ENCODE measurements at regions not wholly inside any gene's neighbourhood (a gene's known extent, or its start where the extent isn't known, plus 50 kb on each side); places are given as distances from the start of the nearest gene placed in this dataset.
A peak's percentile ranks its signal among the peaks of the same experiment; 100 is the strongest.

DNA sequence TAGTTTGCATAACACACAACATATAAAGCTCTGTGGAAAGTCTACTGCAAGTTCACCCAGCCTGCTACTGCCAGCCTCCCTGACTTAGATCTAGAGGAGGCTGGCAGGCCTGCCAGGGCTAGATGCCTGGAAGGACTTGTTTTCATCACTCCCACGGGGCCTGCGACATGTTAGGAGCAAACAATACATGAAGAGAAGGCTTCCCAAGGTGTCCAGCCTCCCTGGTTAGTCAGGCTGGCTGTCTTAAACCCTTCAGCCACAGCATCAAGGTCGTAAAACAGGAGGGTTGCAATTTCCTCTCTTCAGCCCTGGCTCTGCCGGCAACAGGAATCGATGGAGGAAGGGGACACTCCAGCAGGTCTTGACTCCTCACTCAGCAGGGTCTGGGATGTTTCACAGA is 104.5 kb downstream of the NGF start:
- FAIRE-seq (no peak), DNase-seq (ENCODE audit: low spot score) (no peak)

DNA sequence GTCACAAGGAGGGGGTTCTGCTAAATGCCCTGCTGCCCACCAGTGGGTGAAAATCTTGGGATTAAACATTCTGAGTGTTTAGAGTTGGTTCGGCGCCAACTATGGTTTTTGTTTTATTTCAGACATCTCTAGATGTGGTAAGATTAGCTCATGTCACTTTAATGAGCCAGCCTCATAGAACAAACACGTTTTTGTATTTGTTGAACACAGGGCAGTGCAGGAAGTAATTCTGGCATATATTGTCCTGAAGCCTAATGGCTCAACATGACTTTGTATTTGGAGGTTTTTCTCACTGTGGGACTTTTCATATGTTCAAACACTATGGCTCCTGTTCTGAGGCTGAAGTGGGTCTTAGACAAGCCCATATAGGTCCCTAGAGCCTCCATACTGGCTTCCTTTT is 107.8 kb downstream of the NGF start:
- DNase-seq (ENCODE audit: low spot score) (no peak), FAIRE-seq (peak; percentile 49)

DNA sequence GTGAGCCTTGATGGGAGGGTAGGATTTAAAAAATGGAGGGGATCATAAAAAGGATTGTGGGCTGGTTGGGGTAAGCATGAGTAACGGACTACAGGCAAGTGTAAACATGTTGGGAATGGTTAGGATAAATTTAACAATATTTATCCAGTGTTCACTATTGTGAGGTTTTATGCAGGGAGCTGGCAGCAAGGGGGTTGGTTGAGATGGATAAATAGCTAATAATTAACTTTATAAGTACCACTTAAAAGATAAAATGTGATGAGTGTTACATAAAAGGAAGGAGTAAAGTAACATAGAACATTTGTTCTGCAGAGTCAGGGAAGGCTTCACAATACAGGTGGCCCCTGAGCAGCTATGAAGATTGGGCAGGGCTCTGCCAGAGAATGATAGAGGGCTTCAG is 109.0 kb downstream of the NGF start:
- DNase-seq (ENCODE audit: low spot score) = peak; percentile 62
- peak; percentile 89 for FAIRE-seq

DNA sequence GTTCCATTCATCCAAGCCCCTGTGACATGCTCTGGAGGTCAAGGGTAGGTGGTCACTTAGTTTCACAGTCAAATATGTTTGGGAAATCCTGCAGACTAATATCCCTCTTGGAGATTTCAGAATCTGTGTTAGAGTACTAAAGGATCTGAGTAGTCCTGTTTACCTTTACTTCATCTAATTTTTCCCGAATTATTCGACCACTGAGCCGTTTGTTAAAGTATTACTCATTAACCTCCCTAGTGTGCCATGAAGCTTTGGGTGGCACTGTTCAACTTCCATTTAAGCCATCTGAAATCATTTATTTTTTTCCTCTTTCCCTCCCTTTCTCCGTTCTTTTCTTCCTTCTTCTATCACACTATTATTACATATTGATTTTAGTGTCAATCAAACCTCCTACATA is 109.9 kb downstream of the NGF start:
- DNase-seq (ENCODE audit: low spot score) (peak; percentile 64), FAIRE-seq (peak; percentile 93)

DNA sequence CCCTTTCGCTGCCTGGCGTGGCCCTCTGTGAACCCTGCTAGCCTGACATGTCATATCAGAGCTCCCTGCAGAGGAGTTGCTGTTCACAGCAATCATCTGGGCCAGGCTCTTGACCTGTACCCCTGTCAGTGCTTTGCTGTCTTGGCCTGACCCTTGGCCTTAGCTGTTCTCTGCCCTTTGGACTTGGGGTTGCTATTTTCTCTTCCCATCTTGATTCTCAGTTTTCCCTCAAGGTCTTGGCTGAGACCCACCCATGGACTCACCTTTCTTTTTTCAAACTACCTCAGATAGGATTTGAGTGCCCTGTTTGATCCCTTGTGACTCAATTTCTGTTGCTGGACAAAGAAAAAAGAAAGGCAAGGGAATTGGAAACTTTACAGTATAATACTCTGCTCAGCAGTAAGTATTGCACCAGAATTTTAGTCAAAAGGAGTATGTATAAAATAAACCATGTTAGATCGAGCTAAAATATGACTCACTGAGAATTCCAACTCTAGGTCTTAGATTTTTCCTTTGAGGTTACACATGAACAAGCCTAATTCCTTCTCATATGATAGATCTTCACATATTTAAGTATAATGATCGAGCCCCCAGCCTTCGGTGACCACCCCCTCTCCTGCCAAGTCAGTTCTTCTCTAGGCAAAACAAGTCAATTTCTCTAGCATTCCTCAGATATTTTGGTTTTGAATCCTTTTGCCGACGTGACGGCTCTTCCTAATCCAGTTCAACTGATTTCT is 110.5 kb downstream of the NGF start:
- DNase-seq (ENCODE audit: low spot score) (peak; percentile 80), FAIRE-seq (no peak)

DNA sequence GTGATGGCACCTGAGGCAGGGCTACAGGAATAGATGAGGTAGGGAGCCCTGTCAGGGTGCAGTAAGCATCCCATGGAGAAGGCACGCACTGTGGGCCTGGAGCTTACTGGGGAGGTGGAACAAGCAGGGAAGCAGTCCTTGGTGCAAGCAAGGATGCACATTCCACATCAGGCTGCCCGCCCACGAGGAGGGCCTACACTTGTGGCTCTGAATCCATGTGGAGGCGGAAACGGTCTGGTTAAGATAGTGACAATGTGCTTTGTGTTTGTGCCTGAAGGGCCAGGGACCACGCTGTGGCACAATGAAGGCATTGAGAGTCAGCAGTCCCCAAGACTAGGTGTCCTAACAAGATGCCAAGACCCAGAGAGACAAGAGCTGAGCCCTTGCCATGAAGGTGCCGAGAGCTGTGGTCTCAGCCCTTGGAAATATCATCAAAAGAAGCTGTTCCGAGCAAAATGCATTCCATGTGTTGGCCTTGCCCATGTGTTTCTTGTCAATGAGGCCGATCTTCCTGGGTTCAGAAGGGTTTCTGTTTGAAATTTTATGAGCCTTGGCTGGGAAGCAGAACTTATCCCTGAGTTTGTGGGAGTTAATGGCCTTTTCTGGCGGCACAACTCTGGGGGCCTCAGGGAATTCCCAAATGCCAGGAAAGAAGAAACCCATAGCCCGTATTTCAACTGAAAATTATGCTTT is 111.9 kb downstream of the NGF start:
- no peak for FAIRE-seq
- DNase-seq (ENCODE audit: low spot score) = no peak

DNA sequence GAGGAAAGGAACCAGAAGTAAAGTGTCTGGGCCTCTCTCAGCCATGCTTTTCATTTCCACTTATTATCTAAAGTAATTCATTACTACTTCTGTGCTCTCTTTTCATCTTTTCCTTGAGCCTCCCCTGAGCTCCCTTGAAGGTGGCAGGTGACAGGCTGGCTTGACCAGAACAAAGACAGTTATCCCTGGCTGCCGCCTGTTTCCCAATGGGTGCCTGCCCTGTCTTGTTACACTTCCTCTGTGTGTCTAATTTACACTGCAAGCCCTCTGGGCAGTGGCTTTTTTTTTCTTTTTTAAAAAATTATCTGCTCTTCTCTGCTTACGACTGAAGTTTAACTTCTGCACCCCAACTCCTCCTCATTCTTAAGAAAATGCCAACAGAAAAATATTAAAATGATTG is 113.4 kb downstream of the NGF start:
- FAIRE-seq (no peak), DNase-seq (ENCODE audit: low spot score) (no peak)

DNA sequence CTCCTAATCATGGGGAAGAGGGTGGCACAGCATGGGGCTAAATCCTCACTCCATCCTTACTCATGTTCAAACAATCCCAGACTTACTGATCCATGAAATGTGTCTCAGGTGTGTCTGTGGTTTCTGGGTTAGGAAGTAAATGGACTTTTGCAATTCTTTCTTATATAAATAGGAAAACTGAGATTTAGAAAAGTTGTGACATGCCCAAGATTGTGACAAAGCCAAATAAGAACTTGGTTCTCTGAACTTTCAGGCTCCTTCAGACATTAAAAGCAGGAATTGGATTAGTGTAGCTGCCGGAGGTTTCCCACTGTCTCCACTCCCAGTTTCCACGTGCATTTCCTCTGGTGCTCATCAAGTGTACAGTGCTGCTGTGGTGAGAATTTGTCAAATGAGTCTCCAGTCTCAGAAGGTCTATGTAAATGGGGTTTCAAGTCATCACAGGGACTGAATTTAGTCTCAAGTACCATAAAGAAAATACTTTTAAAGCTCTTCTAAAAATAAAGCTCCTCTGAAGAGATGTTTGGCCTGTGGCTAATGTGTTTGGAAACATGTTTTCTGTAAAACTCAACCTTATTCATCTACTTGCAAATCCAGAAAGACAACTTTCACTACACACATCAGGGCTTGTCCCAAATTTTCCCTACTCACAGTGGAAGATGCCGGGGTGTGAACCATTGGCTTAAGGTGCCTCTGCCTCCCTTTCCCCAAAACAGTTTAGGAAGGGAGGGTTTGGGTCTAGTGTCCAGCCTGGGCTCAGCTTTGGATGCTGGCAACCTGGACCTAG is 115.2 kb downstream of the NGF start:
- DNase-seq (ENCODE audit: low spot score) (peak; percentile 91), FAIRE-seq (peak; percentile 97)

DNA sequence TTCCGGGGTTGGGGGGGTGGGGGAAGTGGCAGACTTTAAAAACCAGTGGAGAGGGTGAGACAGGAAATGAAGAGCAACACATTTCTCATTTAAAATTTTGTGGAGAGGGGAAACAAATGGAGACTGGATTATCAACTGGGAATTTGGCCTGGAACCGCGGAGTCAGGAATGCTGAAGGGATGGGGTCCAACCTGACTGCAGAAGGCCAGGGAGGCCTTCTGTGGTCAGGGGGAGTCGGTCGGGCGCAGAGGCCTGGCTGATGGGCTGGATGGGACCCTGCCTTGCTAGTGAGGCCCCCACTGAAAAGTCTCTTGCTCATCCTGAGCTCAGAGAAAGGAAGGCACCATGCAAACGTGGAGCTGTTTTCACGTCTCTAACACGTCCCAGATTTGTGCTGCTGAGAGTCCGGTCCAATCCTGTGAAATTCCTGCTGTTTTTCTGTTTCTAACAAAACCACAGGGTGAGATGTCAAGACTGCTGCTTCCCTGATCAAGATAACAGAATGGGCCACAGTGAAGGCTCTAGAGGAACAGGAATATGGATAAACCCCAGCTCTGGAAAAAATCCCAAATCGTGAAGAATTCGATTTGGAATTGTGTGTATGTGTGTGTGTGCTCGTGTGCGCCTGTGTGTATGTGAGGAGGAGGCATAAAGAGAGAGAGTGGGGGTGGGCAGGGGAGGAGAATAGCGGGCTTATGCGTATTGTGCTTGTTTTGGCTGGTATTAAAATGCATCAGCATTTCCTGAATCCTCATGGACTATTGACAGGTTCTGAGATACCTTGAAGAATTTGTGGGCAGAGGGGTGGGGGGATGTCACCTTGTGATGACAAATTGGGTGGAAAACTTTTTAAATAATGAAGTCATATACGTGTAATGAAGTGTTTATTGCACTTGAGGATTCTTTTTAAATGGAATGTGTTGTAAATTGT is 117.4 kb downstream of the NGF start:
- DNase-seq (ENCODE audit: low spot score) = no peak
- FAIRE-seq = no peak

DNA sequence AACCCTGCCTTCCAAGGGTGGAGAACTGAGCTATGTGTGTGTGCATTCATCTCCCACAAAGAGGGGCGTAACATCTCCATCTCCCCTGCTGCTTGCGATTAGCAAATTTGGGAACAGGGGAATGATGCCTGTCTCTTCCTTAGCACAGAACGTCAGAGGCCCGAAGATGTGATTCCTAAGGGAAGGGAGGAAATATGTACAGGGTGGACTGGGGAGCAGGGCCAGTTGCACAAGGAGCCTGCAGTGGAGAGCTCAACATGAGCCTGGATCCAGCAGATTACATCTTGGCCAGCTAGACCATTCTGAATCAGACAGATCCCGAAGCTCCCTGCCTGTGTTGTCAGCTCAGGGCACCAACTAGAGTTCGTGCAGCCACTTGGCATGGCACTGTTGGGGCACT is 118.1 kb downstream of the NGF start:
- DNase-seq (ENCODE audit: low spot score) (no peak), FAIRE-seq (no peak)

DNA sequence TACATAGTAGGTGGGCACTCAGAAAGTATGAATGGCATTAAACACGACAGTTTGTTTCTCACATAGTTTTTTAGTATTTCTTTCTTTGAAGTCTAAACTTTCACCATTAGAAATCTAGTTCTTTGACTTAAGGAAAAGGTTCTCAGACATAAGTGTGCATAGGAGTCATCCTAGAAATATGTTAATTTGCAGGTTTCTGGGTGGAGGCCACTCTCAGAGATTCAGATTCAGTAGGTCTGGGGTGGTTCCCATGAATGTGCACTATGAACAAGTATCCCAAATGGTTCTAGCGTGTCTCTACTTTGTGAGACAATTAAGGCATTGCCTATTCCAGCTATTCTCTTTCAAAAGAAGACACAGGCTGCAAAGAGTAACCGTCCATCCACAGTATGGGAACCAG is 119.3 kb downstream of the NGF start:
- DNase-seq (ENCODE audit: low spot score) = no peak
- FAIRE-seq = no peak

DNA sequence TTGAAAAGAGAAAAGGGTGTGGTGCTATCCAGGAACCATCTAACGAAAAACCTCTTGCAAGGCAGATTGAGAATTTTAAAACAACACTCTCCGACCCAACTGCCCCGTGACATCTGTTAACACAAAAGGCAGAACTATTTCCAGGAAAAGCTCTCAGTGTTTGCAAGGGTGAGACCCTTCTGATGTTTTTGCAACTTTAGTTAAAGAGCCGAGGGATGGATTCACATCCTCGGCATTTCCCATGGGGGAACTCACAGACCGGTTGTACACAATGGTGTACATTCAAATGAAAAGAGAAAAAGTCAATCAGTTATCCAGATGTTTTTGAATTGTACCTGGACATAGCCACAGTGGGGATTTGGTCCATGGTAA is 120.0 kb downstream of the NGF start:
- DNase-seq (ENCODE audit: low spot score) = no peak
- FAIRE-seq = no peak

DNA sequence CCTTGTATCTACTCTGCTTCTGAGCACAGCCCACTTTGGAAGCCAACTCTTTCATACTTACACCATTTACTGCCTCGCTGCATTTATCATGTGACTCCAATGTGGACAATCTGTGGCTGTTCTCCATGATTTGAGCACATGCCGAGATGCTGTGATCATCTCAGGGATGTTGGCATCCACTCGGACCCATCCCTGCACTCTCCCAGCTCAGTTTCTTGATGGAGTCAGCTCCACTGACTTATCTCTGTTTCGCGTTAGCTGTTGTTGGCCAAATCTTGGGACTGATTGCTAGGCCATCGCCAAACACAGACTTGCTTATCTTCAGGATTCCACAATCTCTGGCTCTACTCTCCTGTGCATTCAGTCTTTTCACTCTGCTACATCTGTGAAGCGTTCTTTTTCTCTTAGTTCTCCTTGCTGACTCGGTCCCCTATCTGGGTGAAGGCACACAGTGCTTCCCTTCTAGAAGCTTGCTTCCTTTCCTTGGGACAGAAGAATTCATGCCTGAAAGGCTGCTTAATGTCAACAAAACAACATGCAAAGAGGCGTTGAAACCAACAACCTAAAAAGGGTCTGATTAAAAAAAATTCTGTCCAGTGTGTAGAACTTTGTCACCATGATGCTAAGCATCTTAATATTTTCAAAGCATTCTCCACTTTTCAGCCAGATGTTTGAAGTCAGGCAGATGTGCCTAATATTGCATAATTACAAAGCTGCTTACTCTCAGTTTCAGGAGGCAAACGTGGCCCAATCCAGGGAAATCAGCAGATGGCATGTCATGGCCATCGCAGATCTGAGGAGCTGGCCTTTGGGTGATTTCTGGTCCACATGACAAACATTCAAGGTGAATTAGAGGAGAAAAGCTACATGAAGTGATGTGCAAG is 120.7 kb downstream of the NGF start:
- FAIRE-seq = no peak

DNA sequence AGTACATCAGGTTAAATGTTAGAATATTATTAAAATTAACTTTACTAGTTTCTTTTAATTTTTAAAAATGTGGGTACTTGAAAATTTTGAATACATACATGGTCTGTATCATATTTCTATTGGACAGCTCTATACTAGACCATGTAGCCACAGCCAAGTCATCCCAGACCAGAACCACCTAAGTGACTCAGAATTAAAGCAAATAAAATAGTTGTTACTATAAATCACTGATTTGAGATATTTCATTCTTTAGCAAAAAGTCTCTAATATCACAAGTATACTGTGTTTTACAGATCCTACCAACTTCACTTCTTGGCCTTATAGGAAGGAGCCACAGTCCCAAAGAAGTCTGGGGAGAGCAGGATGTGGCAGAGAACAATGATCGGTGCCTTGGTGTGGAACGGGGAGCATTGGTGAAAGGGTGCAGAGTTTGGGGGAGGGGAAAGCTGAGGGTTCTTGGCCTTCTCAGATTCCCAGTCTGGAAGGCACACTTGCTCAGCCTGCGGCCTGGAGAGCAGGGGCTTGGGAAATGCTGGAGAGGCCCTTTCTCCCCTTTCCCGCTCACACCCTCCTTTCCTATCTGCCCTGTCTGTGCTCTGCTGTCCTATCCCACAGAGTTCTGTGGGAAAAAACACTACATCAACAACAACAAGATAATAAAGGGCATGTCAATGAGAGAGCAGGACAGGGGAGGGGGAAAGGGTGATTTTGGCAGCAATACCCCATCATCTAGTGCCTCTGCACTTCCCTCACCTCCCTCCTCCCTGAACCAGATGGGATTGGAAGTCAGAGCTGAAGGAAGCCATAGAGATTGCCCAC is 122.1 kb downstream of the NGF start:
- FAIRE-seq (peak; percentile 82), DNase-seq (ENCODE audit: low spot score) (peak; percentile 53)

More for the DNA sequence above, 120.7 kb downstream of the NGF start:
- no peak for DNase-seq (ENCODE audit: low spot score)

DNA sequence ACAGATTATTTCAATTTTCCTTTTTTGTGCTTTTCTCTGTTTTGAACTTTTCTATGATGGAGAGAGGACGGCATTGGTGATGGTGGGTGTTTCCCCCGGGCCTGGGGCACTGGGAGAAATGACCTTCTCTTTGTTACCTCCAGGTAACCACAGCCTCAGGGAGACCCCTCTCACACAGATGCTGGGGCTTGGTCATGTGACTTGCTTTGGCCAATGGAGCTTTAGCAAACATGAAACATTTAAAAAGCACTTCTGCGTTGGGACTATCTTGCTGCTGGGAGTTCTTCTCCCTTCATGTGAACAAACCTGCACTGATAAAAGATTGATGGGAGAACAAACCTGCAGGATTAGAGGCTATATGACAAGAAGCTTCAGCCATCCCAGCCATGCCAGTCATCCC is 122.9 kb downstream of the NGF start:
- DNase-seq (ENCODE audit: low spot score) = no peak
- no peak for FAIRE-seq

DNA sequence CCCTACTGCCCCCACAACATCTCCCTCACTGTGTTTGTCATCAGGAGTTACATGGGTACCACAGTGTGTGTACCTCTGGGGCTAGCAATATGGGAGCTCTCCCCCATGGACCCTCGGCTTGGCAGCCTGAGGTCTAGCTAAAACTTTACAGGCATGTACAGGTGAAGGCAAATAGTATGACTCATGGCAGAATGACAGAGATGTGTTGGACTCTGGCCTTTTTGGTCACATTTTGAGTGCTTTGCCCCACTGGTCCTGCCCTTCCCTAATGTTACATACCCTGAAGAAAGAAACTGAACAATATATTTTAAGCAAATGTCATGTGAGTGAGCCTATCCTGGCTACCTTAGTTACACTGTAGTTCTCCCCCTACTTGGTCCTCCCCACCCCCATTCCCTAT is 124.0 kb downstream of the NGF start:
- no peak for DNase-seq (ENCODE audit: low spot score)
- FAIRE-seq = no peak

DNA sequence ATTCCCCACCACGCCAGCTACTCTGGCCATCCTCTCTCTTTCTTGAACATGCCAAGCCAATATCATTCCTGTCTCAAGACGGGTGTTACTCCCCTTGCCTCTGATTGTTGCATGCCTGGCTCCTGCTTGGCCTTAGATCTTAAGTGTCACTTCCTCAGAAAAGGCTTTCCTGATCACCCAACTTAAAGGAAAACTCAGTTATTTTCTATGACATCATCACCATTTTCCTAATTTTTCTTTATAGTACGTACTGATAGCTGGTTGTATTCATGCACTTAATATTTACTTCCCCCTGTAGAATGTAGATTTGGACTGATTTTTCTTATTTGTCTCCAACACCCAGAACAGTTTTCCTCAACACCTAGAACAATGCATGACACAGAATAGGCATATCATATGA is 123.8 kb upstream of the TSPAN2 start:
- no peak for DNase-seq (ENCODE audit: low spot score)
- FAIRE-seq = no peak

DNA sequence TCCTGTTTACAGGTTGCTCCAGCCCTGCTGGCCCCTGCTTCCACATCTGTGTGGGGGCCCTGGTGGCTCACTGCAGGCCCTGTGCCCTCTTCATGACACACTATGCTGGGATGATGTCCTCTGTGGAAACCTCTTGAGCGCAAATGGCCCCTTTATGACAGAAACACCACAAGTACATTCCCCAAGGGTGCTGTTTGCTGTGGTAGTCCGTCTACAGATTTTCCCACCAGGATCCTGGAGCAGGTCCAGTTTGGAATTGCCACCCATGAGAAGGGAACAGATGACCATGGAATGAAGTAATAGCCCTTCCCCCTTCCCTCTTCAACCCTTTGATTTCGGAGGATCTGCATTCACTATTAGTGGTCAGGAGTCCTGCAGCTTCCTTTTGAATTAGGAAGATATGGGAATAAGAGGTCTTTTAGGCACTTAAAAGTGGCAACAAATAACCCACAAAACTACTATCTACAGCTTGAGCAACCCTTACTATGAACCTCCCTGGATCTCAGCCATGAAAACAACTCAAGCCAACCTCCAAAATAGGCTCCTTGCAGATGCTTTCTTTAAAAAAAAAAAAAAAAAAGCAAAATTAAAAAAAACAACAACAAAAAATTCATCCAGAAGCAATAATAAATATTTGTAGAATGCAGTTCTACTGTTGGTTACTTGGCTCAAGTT is 121.9 kb upstream of the TSPAN2 start:
- FAIRE-seq = no peak
- no peak for DNase-seq (ENCODE audit: low spot score)

DNA sequence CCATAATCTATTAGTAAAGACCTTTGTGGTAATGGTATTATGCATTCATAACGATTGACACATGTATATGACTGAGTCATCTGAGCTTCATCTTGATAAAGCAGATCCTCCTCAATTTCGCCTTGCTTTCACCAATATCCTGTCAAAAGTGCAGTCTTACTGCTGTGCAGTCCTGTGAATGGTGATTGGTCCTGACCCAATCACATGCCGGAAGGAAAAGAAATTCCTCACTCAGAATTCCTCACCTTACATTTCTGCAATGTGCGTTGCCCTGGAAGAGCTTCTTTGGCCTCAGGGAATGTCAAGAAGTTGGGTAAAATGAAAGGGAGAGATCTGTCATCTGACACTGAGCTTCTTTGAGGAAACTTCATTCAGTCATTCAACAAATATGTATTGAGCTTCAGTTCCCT is 121.0 kb upstream of the TSPAN2 start:
- no peak for FAIRE-seq
- DNase-seq (ENCODE audit: low spot score) = no peak
